HG02623 (cell line): ENCODE measurements at regions not wholly inside any gene's neighbourhood (a gene's known extent, or its start where the extent isn't known, plus 50 kb on each side); places are given as distances from the start of the nearest gene placed in this dataset.

ENCODE experiments used
- ATAC-seq: cut with Tn5 transposase; IDR thresholded peaks from one replicate; pipeline ENCODE4 v1.9.1; 2021; ENCODE audit warnings: moderate library complexity; ENCODE audit not compliant: unreplicated experiment

DNA sequence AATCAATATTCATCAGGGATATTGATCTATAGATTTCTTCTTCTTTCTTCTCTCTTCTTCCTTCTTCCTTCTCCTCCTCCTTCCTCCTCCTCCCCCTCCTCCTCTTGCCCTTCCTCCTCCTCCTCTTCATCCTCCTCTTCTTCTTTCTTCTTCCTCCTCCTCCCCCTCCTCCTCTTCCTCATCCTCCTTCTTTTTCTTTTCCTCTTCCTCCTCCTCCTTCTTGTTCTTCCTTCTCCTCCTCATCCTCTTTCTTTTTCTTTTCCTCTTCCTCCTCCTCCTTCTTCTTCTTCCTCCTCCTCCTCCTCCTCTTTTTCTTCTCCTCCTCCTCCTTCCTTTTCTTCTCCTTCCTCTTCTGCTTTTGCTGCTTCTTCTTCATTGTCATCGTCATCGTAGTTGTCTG lies 52.4 kb upstream of the SERINC1 start:
- no peak for ATAC-seq

DNA sequence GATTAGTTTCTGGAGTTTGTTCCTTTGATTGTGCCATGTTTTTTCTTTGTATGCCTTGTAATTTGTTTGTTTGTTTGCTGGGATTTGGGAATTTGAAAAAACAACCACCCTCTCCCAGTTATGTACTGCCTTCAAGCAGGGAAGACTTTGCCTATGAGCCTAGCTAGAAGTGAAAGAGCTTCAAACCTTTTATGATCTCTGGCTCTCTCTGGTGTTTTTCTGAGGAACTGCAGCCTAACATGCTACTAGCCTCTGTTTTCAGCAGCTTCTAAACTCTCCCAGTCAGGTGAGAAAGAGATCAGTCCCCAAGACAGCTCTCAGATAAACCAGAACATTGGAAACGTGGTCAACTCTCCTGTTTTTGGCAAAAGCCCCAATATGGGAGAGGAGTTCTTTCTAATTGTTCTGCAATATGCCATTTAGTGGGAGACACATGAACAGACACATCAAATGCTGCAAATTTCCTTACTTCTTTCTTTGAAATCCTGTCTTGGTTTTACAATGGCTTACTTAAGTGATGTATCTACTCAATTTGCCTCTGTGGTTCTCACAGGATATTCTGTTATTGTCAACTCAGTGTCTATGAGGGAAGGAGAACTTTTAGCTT lies 58.9 kb upstream of the SERINC1 start:
- ATAC-seq = peak; percentile 97

DNA sequence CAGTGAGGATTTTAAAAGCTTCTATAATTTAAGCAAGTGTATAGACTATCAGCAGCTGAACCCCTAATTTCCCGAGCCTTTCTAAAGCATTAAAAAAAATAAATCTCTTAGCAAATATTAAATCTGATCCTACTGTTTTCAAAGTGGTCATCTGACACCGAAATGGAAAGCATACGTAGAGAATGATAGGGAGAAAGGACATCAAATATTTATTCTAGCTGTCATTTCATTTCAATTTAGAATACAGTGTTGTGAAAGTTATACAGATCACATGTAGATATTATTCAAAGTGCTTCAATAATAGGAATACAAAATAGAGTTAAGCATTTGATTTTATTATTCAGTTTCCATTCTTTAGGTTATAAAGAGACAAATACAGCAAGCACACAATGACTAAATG lies 61.9 kb upstream of the PKIB start:
- ATAC-seq = no peak

DNA sequence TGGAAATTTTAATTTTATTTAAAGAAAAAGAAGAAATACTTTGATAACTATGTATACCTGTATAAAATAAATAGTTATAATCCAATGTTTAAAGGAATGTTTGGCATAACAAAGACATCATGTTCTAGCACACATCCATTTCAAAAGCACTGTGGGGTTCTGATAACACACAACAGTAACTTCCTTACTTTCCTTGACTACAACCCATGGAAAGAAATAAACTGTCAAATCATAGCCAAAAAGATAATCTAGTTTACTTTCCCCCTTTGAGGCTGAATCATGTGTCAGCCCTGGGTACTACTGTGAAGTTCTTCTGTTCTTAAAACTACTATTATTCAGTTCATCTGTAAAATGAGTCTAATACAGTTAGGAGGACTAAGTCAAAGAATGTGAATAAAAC lies 61.4 kb upstream of the PKIB start:
- no peak for ATAC-seq

DNA sequence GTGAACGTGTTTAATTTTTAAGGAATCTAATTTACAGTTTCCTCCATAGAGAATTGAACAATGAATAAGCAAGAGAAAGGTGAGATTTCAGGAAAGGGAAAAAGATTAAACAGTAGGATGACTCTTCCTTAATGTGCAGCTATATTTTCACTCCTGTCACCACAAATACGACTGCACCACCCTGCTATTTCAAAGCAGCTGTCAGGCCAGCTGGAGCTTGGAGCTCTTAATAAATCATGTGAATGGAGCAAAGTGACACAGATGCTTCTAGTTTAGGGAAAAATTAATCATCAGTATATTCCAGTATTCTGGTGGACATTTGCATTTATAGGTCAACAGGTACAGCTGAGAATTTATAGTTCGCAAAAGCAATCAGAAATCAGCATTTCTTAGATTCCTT lies 56.5 kb upstream of the PKIB start:
- no peak for ATAC-seq

DNA sequence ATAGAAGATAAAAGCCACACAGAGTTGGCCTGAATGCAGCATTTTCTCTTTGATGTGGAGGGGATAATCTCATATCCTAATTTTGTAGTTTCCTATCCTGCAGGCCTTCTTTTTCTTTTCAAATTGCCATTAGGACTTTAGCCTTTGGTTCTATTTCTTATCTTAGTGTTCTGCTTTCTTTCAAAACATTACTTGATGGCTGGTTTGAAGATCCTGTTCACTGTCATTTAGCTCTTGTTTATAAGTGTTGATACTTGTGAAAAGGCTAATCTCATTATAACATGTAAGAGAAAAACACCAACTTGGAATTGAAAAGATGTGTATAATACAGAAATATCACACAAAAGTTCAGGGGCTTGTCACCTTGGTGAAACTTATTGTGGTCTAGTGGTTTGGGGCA lies 54.6 kb upstream of the PKIB start:
- no peak for ATAC-seq

DNA sequence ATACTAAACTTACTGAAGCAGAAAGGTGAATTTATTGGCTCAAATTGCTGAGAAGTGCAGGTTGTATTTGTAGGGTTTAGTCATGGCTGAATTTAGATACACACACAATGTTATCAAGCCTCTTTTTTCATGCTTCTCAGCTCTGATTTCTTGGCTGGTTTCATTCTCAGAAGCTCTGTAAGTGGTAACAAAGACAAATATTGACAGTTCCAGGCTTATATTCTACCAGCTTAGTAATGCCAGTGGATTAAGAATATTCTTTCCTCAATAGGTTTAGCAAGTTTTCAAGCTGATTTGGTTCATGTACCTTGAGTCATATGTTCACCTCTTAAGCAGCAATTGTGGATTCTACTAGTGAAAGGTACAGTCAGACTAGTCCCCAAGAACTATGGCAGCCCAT lies 52.1 kb upstream of the PKIB start:
- ATAC-seq = no peak
